HepG2 (cell line): ENCODE measurements at regions not wholly inside any gene's neighbourhood (a gene's known extent, or its start where the extent isn't known, plus 50 kb on each side); places are given as distances from the start of the nearest gene placed in this dataset.

Experiments
- ATAC-seq: fragments of 200-7000 bp; cut with Tn5 transposase; 3 replicates; pipeline ENCODE4 v1.9.1; 2020; ENCODE audit warnings: mild to moderate bottlenecking, moderate library complexity
- BruUV-seq: library from RNA; stranded (reverse); fragments of 400-500 nt; replicated peaks from 2 replicates; lab custom pipeline; 2021; lab: Mats Ljungman, UMichigan
- CTCF ChIA-PET: fragments of 300-600 bp; formaldehyde crosslinking; extraction: SDS; loops from one replicate; lab custom pipeline; 2021; ENCODE audit warnings: low total read pairs, inconsistent platforms, low intra/inter-chr PET ratio; lab: Yijun Ruan, JAX
- POLR2A ChIA-PET: fragments of 350-600 bp; sonication (Branson Sonifier 250); formaldehyde crosslinking; loops from one replicate; lab custom pipeline; 2020; ENCODE audit warnings: antibody characterized with exemption, inconsistent platforms; lab: Yijun Ruan, JAX
- DNase-seq: peaks from one replicate; pipeline ENCODE4 v3.0.0-alpha.2; 2015; ENCODE audit warnings: low spot score
- FAIRE-seq: peaks from 3 replicates; lab custom pipeline; 2011; peaks lifted over from hg19 to GRCh38; lab: Jason Lieb, UNC
- H2AFZ ChIP-seq: one replicate; pipeline ENCODE4 v1.6.1; 2011; ENCODE audit warnings: low read length, inconsistent platforms
- H3K27ac ChIP-seq: fragments of 300-600 bp; 3 replicates; pipeline ENCODE4 v1.8.0; 2011; ENCODE audit warnings: mixed run types, mild to moderate bottlenecking, mixed read lengths, low read length, inconsistent platforms; ENCODE audit not compliant: insufficient read depth; ENCODE audit errors: extremely low read length
- H3K27me3 ChIP-seq, 2 experiments: fragments of 200-600 bp in 1 of 2; 2 replicates in 1 of 2; 3 replicates in 1 of 2; pipeline versions ENCODE4 v1.6.0 to v1.8.0; 2011; ENCODE audit warnings: low read length in 2 of 2, mild to moderate bottlenecking in 2 of 2, moderate library complexity in 2 of 2, inconsistent platforms in 1 of 2; ENCODE audit not compliant: insufficient read depth in 2 of 2, control insufficient read depth in 1 of 2
- H3K36me3 ChIP-seq, 2 experiments: fragments of 200-600 bp in 1 of 2; replicated peaks in 1 of 2; 2 replicates in 1 of 2; 3 replicates in 1 of 2; pipeline versions ENCODE4 v1.5.1 to v1.8.0; 2011; ENCODE audit warnings: low read length in 2 of 2, inconsistent platforms in 1 of 2; ENCODE audit not compliant: insufficient read depth in 2 of 2, control insufficient read depth in 1 of 2
- H3K4me1 ChIP-seq: 2 replicates; pipeline ENCODE4 v1.5.1; 2012; ENCODE audit warnings: low read length, inconsistent platforms; ENCODE audit not compliant: insufficient read depth
- H3K4me2 ChIP-seq: 2 replicates; pipeline ENCODE4 v1.6.0; 2011; ENCODE audit warnings: low read depth, low read length, inconsistent platforms
- H3K4me3 ChIP-seq, 3 experiments: fragments of 200-600 bp in 1 of 3; sonication (generic), shearing (Covaris generic) in 1 of 3; replicated peaks in 1 of 3; 2 replicates each; pipeline ENCODE4 v1.5.1; 2011 to 2016; ENCODE audit warnings: low read length in 3 of 3, inconsistent platforms in 2 of 3, low read depth in 2 of 3, mild to moderate bottlenecking in 2 of 3, control low read depth in 1 of 3, mixed read lengths in 1 of 3; ENCODE audit not compliant: insufficient read depth in 1 of 3
- H3K79me2 ChIP-seq: one replicate; pipeline ENCODE4 v1.6.1; 2011; ENCODE audit warnings: low read length, inconsistent platforms; ENCODE audit not compliant: insufficient read depth
- H3K9ac ChIP-seq: 2 replicates; pipeline ENCODE4 v1.6.0; 2011; ENCODE audit warnings: mild to moderate bottlenecking, low read depth, low read length, inconsistent platforms; ENCODE audit not compliant: insufficient read depth
- H3K9me3 ChIP-seq: 2 replicates; pipeline ENCODE4 v1.5.1; 2012; ENCODE audit warnings: mild to moderate bottlenecking, low read length
- H4K20me1 ChIP-seq: 2 replicates; pipeline ENCODE4 v1.6.0; 2011; ENCODE audit warnings: inconsistent platforms, mild to moderate bottlenecking, low read length, moderate library complexity; ENCODE audit not compliant: insufficient read depth
- CHD2 ChIP-seq: IDR thresholded peaks from 2 replicates; pipeline ENCODE4 v1.6.1; 2011; ENCODE audit warnings: low read depth, low read length, improper control_type of control experiment
- FOXK2 ChIP-seq: fragments of 450-650 bp; IDR thresholded peaks from 2 replicates; pipeline ENCODE4 v1.6.1; 2016
- HNRNPK ChIP-seq: fragments of 200-400 bp; formaldehyde crosslinking; IDR thresholded peaks from 2 replicates; pipeline ENCODE4 v1.6.1; 2018; ENCODE audit warnings: low read length, low read depth, moderate library complexity, mild to moderate bottlenecking; ENCODE audit not compliant: poor library complexity, severe bottlenecking
- ISX ChIP-seq: sonication (generic); formaldehyde crosslinking; conservative IDR thresholded peaks from 2 replicates; pipeline ENCODE4 v1.5.0; 2020; ENCODE audit warnings: missing genetic modification reagents
- KDM5A ChIP-seq: fragments of 200-600 bp; sonication (generic); IDR thresholded peaks from 2 replicates; pipeline ENCODE4 v1.7.0; 2018; ENCODE audit warnings: antibody characterized with exemption, mild to moderate bottlenecking, low read length, borderline replicate concordance
- MTERF4 ChIP-seq: sonication (generic); formaldehyde crosslinking; IDR thresholded peaks from 2 replicates; pipeline ENCODE4 v1.8.0; 2023; ENCODE audit warnings: mild to moderate bottlenecking, missing genetic modification reagents
- PHF8 ChIP-seq: sonication (generic); formaldehyde crosslinking; IDR thresholded peaks from 2 replicates; pipeline ENCODE4 v1.5.0; 2020; ENCODE audit warnings: missing genetic modification reagents
- ZBTB37 ChIP-seq: sonication (generic); formaldehyde crosslinking; IDR thresholded peaks from 2 replicates; pipeline ENCODE4 v1.4.0; 2020; ENCODE audit warnings: mild to moderate bottlenecking, missing genetic modification reagents
- ZEB1 ChIP-seq: IDR thresholded peaks from 2 replicates; pipeline ENCODE4 v1.6.1; 2012; ENCODE audit warnings: mild to moderate bottlenecking, low read depth, inconsistent platforms; ENCODE audit not compliant: insufficient replicate concordance
- WGBS: methylation state at CpG from one replicate; pipeline ENCODE4 v1.1.6; 2017; ENCODE audit warnings: low lambda C conversion rate; 5-methylcytosine and 5-hydroxymethylcytosine counted together
- in situ Hi-C: cut with HindIII; loops from 2 replicates; pipeline ENCODE4 v1.10.0; 2017; ENCODE audit warnings: low pct_unique_long_range_greater_than_20kb; ENCODE audit not compliant: extremely low pct_ligation_motif_present
- intact Hi-C: fragments of 100-400 bp; cut with micrococcal nuclease; formaldehyde crosslinking; loops from one replicate; pipeline ENCODE4 v1.10.0; 2022; ENCODE audit not compliant: unreplicated experiment
- TF ChIP-seq, protein P1 (sequence below): sonication (generic); formaldehyde crosslinking; IDR thresholded peaks from 2 replicates; pipeline ENCODE4 v1.8.0; 2022; ENCODE audit warnings: mild to moderate bottlenecking, missing genetic modification reagents; ENCODE audit not compliant: insufficient replicate concordance
- TF ChIP-seq, protein P2 (sequence below): sonication (generic); formaldehyde crosslinking; IDR thresholded peaks from 2 replicates; pipeline ENCODE4 v1.5.1; 2020; ENCODE audit warnings: missing genetic modification reagents, mild to moderate bottlenecking, borderline replicate concordance
- TF ChIP-seq, protein P3 (sequence below), 2 experiments: sonication (generic) in 1 of 2; formaldehyde crosslinking in 1 of 2; IDR thresholded peaks; 2 replicates each; pipeline versions ENCODE4 v1.5.1 to v1.6.1; 2011 to 2020; ENCODE audit warnings: borderline replicate concordance in 1 of 2, low read depth in 1 of 2, low read length in 1 of 2, mild to moderate bottlenecking in 1 of 2, missing genetic modification reagents in 1 of 2, moderate library complexity in 1 of 2
- TF ChIP-seq, protein P4 (sequence below): sonication (generic); formaldehyde crosslinking; IDR thresholded peaks from 2 replicates; pipeline ENCODE4 v1.8.0; 2022; ENCODE audit warnings: missing genetic modification reagents, mild to moderate bottlenecking, moderate library complexity, borderline replicate concordance

DNA sequence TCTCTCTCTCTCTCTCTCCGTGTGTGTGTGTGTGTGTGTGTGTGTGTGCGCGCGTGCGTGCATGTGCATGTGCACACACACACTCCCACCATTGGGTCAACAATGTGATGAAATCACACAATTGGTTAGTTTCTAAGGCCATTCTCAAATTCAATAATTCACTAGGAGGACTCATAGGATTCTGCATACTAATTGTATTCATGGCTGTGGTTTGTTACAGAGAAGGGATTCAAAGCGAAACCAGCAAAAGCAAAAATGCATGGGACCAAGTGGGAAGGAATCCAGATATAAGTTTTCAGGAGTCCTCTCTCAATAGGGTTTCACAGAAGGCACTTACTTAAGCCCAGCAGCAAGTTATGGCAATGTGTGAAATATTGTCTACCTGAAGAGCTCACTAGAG is 515.0 kb downstream of the PYDC2 start:
- CTCF ChIA-PET: no interaction called here
- intact Hi-C loops: no loop called here
- no peak for ATAC-seq
- TF ChIP-seq, protein P1, sequence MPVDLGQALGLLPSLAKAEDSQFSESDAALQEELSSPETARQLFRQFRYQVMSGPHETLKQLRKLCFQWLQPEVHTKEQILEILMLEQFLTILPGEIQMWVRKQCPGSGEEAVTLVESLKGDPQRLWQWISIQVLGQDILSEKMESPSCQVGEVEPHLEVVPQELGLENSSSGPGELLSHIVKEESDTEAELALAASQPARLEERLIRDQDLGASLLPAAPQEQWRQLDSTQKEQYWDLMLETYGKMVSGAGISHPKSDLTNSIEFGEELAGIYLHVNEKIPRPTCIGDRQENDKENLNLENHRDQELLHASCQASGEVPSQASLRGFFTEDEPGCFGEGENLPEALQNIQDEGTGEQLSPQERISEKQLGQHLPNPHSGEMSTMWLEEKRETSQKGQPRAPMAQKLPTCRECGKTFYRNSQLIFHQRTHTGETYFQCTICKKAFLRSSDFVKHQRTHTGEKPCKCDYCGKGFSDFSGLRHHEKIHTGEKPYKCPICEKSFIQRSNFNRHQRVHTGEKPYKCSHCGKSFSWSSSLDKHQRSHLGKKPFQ (CRISPR knock-in tag): no peak
- TF ChIP-seq ZEB1: no peak
- TF ChIP-seq, protein P2, sequence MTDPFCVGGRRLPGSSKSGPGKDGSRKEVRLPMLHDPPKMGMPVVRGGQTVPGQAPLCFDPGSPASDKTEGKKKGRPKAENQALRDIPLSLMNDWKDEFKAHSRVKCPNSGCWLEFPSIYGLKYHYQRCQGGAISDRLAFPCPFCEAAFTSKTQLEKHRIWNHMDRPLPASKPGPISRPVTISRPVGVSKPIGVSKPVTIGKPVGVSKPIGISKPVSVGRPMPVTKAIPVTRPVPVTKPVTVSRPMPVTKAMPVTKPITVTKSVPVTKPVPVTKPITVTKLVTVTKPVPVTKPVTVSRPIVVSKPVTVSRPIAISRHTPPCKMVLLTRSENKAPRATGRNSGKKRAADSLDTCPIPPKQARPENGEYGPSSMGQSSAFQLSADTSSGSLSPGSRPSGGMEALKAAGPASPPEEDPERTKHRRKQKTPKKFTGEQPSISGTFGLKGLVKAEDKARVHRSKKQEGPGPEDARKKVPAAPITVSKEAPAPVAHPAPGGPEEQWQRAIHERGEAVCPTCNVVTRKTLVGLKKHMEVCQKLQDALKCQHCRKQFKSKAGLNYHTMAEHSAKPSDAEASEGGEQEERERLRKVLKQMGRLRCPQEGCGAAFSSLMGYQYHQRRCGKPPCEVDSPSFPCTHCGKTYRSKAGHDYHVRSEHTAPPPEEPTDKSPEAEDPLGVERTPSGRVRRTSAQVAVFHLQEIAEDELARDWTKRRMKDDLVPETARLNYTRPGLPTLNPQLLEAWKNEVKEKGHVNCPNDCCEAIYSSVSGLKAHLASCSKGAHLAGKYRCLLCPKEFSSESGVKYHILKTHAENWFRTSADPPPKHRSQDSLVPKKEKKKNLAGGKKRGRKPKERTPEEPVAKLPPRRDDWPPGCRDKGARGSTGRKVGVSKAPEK (CRISPR knock-in tag): no peak
- no peak for TF ChIP-seq CHD2
- TF ChIP-seq ISX: no peak
- no peak for TF ChIP-seq PHF8 (CRISPR knock-in tag)
- TF ChIP-seq MTERF4 (CRISPR knock-in tag): no peak
- TF ChIP-seq, protein P3, sequence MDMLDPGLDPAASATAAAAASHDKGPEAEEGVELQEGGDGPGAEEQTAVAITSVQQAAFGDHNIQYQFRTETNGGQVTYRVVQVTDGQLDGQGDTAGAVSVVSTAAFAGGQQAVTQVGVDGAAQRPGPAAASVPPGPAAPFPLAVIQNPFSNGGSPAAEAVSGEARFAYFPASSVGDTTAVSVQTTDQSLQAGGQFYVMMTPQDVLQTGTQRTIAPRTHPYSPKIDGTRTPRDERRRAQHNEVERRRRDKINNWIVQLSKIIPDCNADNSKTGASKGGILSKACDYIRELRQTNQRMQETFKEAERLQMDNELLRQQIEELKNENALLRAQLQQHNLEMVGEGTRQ (IDR thresholded peaks at IDR 0.05; ENCODE audit: low read depth, low read length): no peak
- TF ChIP-seq, protein P3 (CRISPR knock-in tag; IDR thresholded peaks at IDR 0.05; ENCODE audit: borderline replicate concordance): no peak
- no peak for TF ChIP-seq ZBTB37 (CRISPR knock-in tag)
- TF ChIP-seq FOXK2: no peak
- TF ChIP-seq, protein P4, sequence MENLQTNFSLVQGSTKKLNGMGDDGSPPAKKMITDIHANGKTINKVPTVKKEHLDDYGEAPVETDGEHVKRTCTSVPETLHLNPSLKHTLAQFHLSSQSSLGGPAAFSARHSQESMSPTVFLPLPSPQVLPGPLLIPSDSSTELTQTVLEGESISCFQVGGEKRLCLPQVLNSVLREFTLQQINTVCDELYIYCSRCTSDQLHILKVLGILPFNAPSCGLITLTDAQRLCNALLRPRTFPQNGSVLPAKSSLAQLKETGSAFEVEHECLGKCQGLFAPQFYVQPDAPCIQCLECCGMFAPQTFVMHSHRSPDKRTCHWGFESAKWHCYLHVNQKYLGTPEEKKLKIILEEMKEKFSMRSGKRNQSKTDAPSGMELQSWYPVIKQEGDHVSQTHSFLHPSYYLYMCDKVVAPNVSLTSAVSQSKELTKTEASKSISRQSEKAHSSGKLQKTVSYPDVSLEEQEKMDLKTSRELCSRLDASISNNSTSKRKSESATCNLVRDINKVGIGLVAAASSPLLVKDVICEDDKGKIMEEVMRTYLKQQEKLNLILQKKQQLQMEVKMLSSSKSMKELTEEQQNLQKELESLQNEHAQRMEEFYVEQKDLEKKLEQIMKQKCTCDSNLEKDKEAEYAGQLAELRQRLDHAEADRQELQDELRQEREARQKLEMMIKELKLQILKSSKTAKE (CRISPR knock-in tag): no peak
- no peak for TF ChIP-seq HNRNPK
- TF ChIP-seq KDM5A: no peak

More for the DNA sequence above, 515.0 kb downstream of the PYDC2 start:
- DNase-seq: no peak
- H2AFZ ChIP-seq: no peak overlapping the region
- peaks cover 44% of the 10 kb centered on the region for H3K9me3 ChIP-seq
- H3K36me3 ChIP-seq: no peaks in the 10 kb centered on the region
- no peaks in the 10 kb centered on the region for H4K20me1 ChIP-seq
- no peak overlapping the region for H3K9ac ChIP-seq
- no peaks in the 10 kb centered on the region for H3K4me1 ChIP-seq
- no peak for FAIRE-seq
- 69% methylated on average over 5 of the region's 6 CpGs for WGBS
- POLR2A ChIA-PET: no interaction called here
- in situ Hi-C loops: no loop called here
- no peaks in the 10 kb centered on the region for H3K27me3 ChIP-seq
- no TSS peak for BruUV-seq
- no peaks in the 10 kb centered on the region for H3K79me2 ChIP-seq
- H3K27ac ChIP-seq: no peak overlapping the region
- H3K4me2 ChIP-seq: no peak overlapping the region
- no peak overlapping the region for H3K4me3 ChIP-seq
